Keratinocyte (primary cell): ENCODE measurements at regions not wholly inside any gene's neighbourhood (a gene's known extent, or its start where the extent isn't known, plus 50 kb on each side); places are given as distances from the start of the nearest gene placed in this dataset.

Source experiments
- DNase-seq: peaks from one replicate; pipeline ENCODE4 v3.0.0-alpha.2; 2011; ENCODE audit warnings: low read depth, missing footprints, low spot score
- FAIRE-seq: peaks from 2 replicates; lab custom pipeline; 2011; peaks lifted over from hg19 to GRCh38; lab: Jason Lieb, UNC
- H2AFZ ChIP-seq: 2 replicates; pipeline ENCODE4 v1.6.0; 2012; ENCODE audit warnings: low read length, control low read depth, inconsistent platforms; ENCODE audit not compliant: control insufficient read depth
- H3K27ac ChIP-seq: 2 replicates; pipeline ENCODE4 v1.5.1; 2011; ENCODE audit warnings: low read length; ENCODE audit not compliant: control insufficient read depth, insufficient read depth
- H3K27me3 ChIP-seq: 3 replicates; pipeline ENCODE4 v1.6.0; 2011; ENCODE audit warnings: low read length; ENCODE audit not compliant: control insufficient read depth, insufficient read depth; ENCODE audit errors: extremely low read depth
- H3K36me3 ChIP-seq, 2 experiments: 2 replicates in 1 of 2; 3 replicates in 1 of 2; pipeline ENCODE4 v1.5.1; 2011; ENCODE audit warnings: low read length in 2 of 2, mild to moderate bottlenecking in 1 of 2; ENCODE audit not compliant: control insufficient read depth in 2 of 2, insufficient read depth in 2 of 2; ENCODE audit errors: extremely low read depth in 1 of 2
- H3K4me1 ChIP-seq: 3 replicates; pipeline ENCODE4 v1.5.1; 2011; ENCODE audit warnings: low read length; ENCODE audit not compliant: control insufficient read depth, insufficient read depth; ENCODE audit errors: extremely low read depth
- H3K4me2 ChIP-seq: 3 replicates; pipeline ENCODE4 v1.6.0; 2011; ENCODE audit warnings: low read depth, low read length; ENCODE audit not compliant: control insufficient read depth, insufficient read depth; ENCODE audit errors: extremely low read depth
- H3K4me3 ChIP-seq, 3 experiments: fragments of 200-600 bp in 1 of 3; sonication (generic) in 1 of 3; 2 replicates in 2 of 3; 3 replicates in 1 of 3; pipeline ENCODE4 v1.5.1; 2011 to 2016; ENCODE audit warnings: low read length in 3 of 3, mild to moderate bottlenecking in 3 of 3, control low read depth in 2 of 3, inconsistent platforms in 1 of 3, low read depth in 1 of 3, mixed read lengths in 1 of 3, mixed run types in 1 of 3, moderate library complexity in 1 of 3; ENCODE audit not compliant: control insufficient read depth in 2 of 3, insufficient read depth in 2 of 3; ENCODE audit errors: extremely low read depth in 1 of 3
- H3K79me2 ChIP-seq: 2 replicates; pipeline ENCODE4 v1.6.0; 2012; ENCODE audit warnings: low read length; ENCODE audit not compliant: control insufficient read depth, insufficient read depth
- H3K9ac ChIP-seq: 3 replicates; pipeline ENCODE4 v1.6.0; 2011; ENCODE audit warnings: low read length; ENCODE audit not compliant: control insufficient read depth, insufficient read depth; ENCODE audit errors: extremely low read depth
- H3K9me1 ChIP-seq: 3 replicates; pipeline ENCODE4 v1.6.0; 2011; ENCODE audit warnings: low read length; ENCODE audit not compliant: control insufficient read depth, insufficient read depth; ENCODE audit errors: extremely low read depth
- H3K9me3 ChIP-seq: 2 replicates; pipeline ENCODE4 v1.5.1; 2012; ENCODE audit warnings: low read depth, low read length; ENCODE audit not compliant: control insufficient read depth
- H4K20me1 ChIP-seq: 3 replicates; pipeline ENCODE4 v1.6.0; 2011; ENCODE audit warnings: low read length; ENCODE audit not compliant: control insufficient read depth, insufficient read depth; ENCODE audit errors: extremely low read depth
- EZH2 ChIP-seq: IDR thresholded peaks from one replicate; pipeline ENCODE4 v1.6.1; 2012; ENCODE audit warnings: inconsistent platforms, mild to moderate bottlenecking, low read length, moderate library complexity
- dilution Hi-C: fragments of 300-500 bp; cut with MboI; formaldehyde crosslinking; loops from one replicate; pipeline ENCODE4 v1.7.0; 2020; ENCODE audit warnings: low sequenced_read_pairs; ENCODE audit not compliant: extremely low pct_ligation_motif_present
- TF ChIP-seq, protein P1 (sequence below), 3 experiments: IDR thresholded peaks in 1 of 3; conservative IDR thresholded peaks in 1 of 3; optimal IDR thresholded peaks in 1 of 3; 2 replicates in 2 of 3; 3 replicates in 1 of 3; pipeline versions ENCODE3 to v1.5.1; 2011; ENCODE audit warnings: low read length in 3 of 3, mild to moderate bottlenecking in 3 of 3, moderate library complexity in 2 of 3, control low read depth in 1 of 3, inconsistent platforms in 1 of 3; ENCODE audit not compliant: insufficient read depth in 2 of 3; ENCODE audit errors: extremely low read depth in 1 of 3

DNA sequence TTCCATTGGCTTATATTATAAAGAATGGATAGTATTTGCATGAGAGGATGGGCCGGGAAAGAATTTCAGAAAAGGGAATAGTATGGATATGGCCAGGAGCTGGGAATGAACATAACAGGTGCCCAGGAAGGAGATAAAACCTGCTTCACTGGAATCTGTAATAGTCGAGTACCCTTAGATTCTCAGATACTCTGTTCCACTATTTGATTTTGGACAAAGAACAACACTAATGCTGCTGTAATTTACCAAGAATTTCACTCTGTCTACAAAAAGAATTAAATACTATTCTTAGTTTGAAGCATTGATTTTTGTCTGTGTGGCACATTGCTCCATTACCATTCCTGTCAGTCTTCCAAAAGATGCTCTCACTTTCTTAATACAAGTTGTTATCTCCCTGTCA lies 718.2 kb upstream of the LRRN3 start:
- DNase-seq (no peak), FAIRE-seq (no peak)
- Histone ChIP-seq H3K4me3 (no peak overlapping the region), H3K36me3 (no peaks in the 10 kb centered on the region), H3K9ac (no peak overlapping the region), H3K27ac (no peak overlapping the region), H3K4me2 (no peak overlapping the region), H3K79me2 (no peaks in the 10 kb centered on the region), H4K20me1 (no peaks in the 10 kb centered on the region), H3K9me1 (no peaks in the 10 kb centered on the region), H3K27me3 (no peaks in the 10 kb centered on the region), H3K9me3 (no peaks in the 10 kb centered on the region), H2AFZ (no peak overlapping the region), H3K4me1 (no peaks in the 10 kb centered on the region)
- dilution Hi-C loops, result no loop called here
- TF ChIP-seq, protein P1, sequence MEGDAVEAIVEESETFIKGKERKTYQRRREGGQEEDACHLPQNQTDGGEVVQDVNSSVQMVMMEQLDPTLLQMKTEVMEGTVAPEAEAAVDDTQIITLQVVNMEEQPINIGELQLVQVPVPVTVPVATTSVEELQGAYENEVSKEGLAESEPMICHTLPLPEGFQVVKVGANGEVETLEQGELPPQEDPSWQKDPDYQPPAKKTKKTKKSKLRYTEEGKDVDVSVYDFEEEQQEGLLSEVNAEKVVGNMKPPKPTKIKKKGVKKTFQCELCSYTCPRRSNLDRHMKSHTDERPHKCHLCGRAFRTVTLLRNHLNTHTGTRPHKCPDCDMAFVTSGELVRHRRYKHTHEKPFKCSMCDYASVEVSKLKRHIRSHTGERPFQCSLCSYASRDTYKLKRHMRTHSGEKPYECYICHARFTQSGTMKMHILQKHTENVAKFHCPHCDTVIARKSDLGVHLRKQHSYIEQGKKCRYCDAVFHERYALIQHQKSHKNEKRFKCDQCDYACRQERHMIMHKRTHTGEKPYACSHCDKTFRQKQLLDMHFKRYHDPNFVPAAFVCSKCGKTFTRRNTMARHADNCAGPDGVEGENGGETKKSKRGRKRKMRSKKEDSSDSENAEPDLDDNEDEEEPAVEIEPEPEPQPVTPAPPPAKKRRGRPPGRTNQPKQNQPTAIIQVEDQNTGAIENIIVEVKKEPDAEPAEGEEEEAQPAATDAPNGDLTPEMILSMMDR (optimal IDR thresholded peaks at IDR 0.05 in 1 of 3, IDR thresholded peaks at IDR 0.05 in 1 of 3, conservative IDR thresholded peaks at IDR 0.05 in 1 of 3; ENCODE audit: extremely low read depth in 1 of 3, insufficient read depth in 2 of 3, low read length in 3 of 3), result no peak
- TF ChIP-seq EZH2, result no peak

DNA sequence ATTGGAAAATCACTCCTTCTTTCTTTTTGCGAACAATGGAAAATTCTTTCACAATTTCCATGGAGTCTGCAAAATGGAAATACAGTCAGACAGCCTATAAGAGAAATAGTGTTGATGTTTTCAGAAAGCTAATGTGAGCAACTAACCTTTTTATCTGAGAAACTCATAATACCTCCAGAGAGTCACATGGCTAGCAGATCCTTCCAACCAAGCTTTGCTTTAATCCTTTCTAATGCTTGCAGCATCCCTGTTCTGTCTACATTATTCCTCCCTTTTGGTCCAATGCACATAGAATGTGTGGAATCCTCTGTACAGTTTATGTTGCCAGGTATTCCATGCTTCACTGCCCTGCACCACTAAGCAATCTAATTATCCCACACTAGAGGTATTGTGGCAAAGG lies 717.5 kb upstream of the LRRN3 start:
- H4K20me1 ChIP-seq, result no peaks in the 10 kb centered on the region
- DNase-seq (no peak), FAIRE-seq (no peak)
- dilution Hi-C loops, result no loop called here
- H3K9me1 ChIP-seq, result no peaks in the 10 kb centered on the region
- no peak overlapping the region for H3K9ac ChIP-seq
- no peaks in the 10 kb centered on the region for H3K4me1 ChIP-seq
- no peak overlapping the region for H3K4me3 ChIP-seq
- no peaks in the 10 kb centered on the region for H3K9me3 ChIP-seq
- no peak overlapping the region for H3K27ac ChIP-seq
- no peak overlapping the region for H2AFZ ChIP-seq
- no peaks in the 10 kb centered on the region for H3K36me3 ChIP-seq
- H3K4me2 ChIP-seq, result no peak overlapping the region
- no peaks in the 10 kb centered on the region for H3K27me3 ChIP-seq
- no peaks in the 10 kb centered on the region for H3K79me2 ChIP-seq
- TF ChIP-seq, protein P1 (optimal IDR thresholded peaks at IDR 0.05 in 1 of 3, IDR thresholded peaks at IDR 0.05 in 1 of 3, conservative IDR thresholded peaks at IDR 0.05 in 1 of 3; ENCODE audit: extremely low read depth in 1 of 3, insufficient read depth in 2 of 3, low read length in 3 of 3), result no peak
- TF ChIP-seq EZH2, result no peak
